HCT116 (cell line): ENCODE measurements at regions not wholly inside any gene's neighbourhood (a gene's known extent, or its start where the extent isn't known, plus 50 kb on each side); places are given as distances from the start of the nearest gene placed in this dataset.

Experiments used
- ATAC-seq: fragments of 200-7000 bp; cut with Tn5 transposase; 2 replicates; pipeline ENCODE4 v1.9.1; 2020; ENCODE audit warnings: mild to moderate bottlenecking, moderate library complexity
- BruUV-seq: library from RNA; stranded (reverse); fragments of 400-500 nt; replicated peaks from 2 replicates; lab custom pipeline; 2021; lab: Mats Ljungman, UMichigan
- CTCF ChIA-PET: fragments of 300-600 bp; sonication (Branson Sonifier 250); formaldehyde crosslinking; loops from one replicate; lab custom pipeline; 2021; ENCODE audit warnings: antibody characterized with exemption; lab: Charles Lee
- POLR2A ChIA-PET: fragments of 300-600, 350-600 bp; sonication (Branson Sonifier 250); formaldehyde crosslinking; loops from one replicate; lab custom pipeline; 2021; ENCODE audit warnings: antibody characterized with exemption; lab: Charles Lee
- RAD21 ChIA-PET, 2 experiments: fragments of 300-600 bp; sonication (Branson Sonifier 250); formaldehyde crosslinking; loops; one replicate each; lab custom pipeline; 2023; ENCODE audit warnings: low total read pairs in 2 of 2; ENCODE audit not compliant: uncharacterized antibody in 2 of 2, unreplicated experiment in 2 of 2, low non-redundant PET in 1 of 2; lab: Charles Lee
- DNase-seq: peaks from one replicate; pipeline ENCODE4 v3.0.0-alpha.2; 2010; ENCODE audit warnings: low read depth, low spot score
- H2AFZ ChIP-seq: fragments of 200-600 bp; shearing (Covaris generic), sonication (generic); 2 replicates; pipeline ENCODE4 v1.6.1; 2017; ENCODE audit warnings: low read depth, mixed run types, mixed read lengths, antibody characterized with exemption, low read length; ENCODE audit not compliant: poor library complexity, severe bottlenecking
- H3K27ac ChIP-seq: 2 replicates; pipeline ENCODE4 v1.5.1; 2012; ENCODE audit warnings: low read depth, low read length
- H3K27me3 ChIP-seq: fragments of 200-600 bp; sonication (generic); 2 replicates; pipeline ENCODE4 v1.6.1; 2016; ENCODE audit warnings: mixed run types, low read length, mixed read lengths; ENCODE audit not compliant: insufficient read depth
- H3K36me3 ChIP-seq, 2 experiments: fragments of 200-500 bp in 1 of 2; fragments of 200-600 bp in 1 of 2; sonication (Bioruptor generic) in 1 of 2; sonication (generic) in 1 of 2; 2 replicates each; pipeline versions ENCODE4 v1.5.1 to v1.6.1; 2014 to 2016; ENCODE audit warnings: low read length in 2 of 2, inconsistent platforms in 1 of 2, mixed read lengths in 1 of 2, mixed run types in 1 of 2; ENCODE audit not compliant: insufficient read depth in 2 of 2, control insufficient read depth in 1 of 2
- H3K4me1 ChIP-seq, 2 experiments: fragments of 200-600 bp in 1 of 2; sonication (generic) in 1 of 2; 2 replicates each; pipeline versions ENCODE4 v1.5.1 to v1.6.1; 2012 to 2017; ENCODE audit warnings: low read length in 2 of 2, inconsistent platforms in 1 of 2, mild to moderate bottlenecking in 1 of 2, mixed read lengths in 1 of 2, mixed run types in 1 of 2, moderate library complexity in 1 of 2; ENCODE audit not compliant: insufficient read depth in 2 of 2, control insufficient read depth in 1 of 2
- H3K4me2 ChIP-seq: fragments of 200-600 bp; sonication (generic); 2 replicates; pipeline ENCODE4 v1.6.1; 2017; ENCODE audit warnings: mixed run types, low read length, mixed read lengths
- H3K4me3 ChIP-seq, 2 experiments: fragments of 200-600 bp in 1 of 2; sonication (generic) in 1 of 2; replicated peaks in 1 of 2; 2 replicates each; pipeline ENCODE4 v1.5.1; 2011 to 2016; ENCODE audit warnings: low read length in 2 of 2, control low read depth in 1 of 2, low read depth in 1 of 2, mild to moderate bottlenecking in 1 of 2, mixed read lengths in 1 of 2, mixed run types in 1 of 2
- H3K79me2 ChIP-seq: fragments of 200-600 bp; sonication (generic); 2 replicates; pipeline ENCODE4 v1.6.1; 2017; ENCODE audit warnings: mild to moderate bottlenecking, mixed run types, low read length, moderate library complexity, mixed read lengths; ENCODE audit not compliant: insufficient read depth
- H3K9ac ChIP-seq: fragments of 200-600 bp; sonication (generic); 2 replicates; pipeline ENCODE4 v1.6.1; 2016; ENCODE audit warnings: low read length, mixed read lengths
- H3K9me2 ChIP-seq: fragments of 200-600 bp; sonication (generic), shearing (Covaris generic); 2 replicates; pipeline ENCODE4 v1.6.1; 2017; ENCODE audit warnings: mixed run types, mild to moderate bottlenecking, moderate library complexity; ENCODE audit not compliant: insufficient read depth
- H3K9me3 ChIP-seq, 2 experiments: fragments of 200-500 bp in 1 of 2; fragments of 200-600 bp in 1 of 2; sonication (Bioruptor generic) in 1 of 2; sonication (generic) in 1 of 2; 2 replicates each; pipeline ENCODE4 v1.6.1; 2014 to 2017; ENCODE audit warnings: low read length in 2 of 2, mixed read lengths in 2 of 2, inconsistent platforms in 1 of 2, low read depth in 1 of 2, mild to moderate bottlenecking in 1 of 2, mixed run types in 1 of 2, moderate library complexity in 1 of 2; ENCODE audit not compliant: control insufficient read depth in 1 of 2, insufficient read depth in 1 of 2
- H4K20me1 ChIP-seq: fragments of 200-600 bp; sonication (generic), shearing (Covaris generic); 2 replicates; pipeline ENCODE4 v1.6.1; 2017; ENCODE audit warnings: mixed run types, mild to moderate bottlenecking, moderate library complexity; ENCODE audit not compliant: insufficient read depth
- CBX3 ChIP-seq: IDR thresholded peaks from 2 replicates; pipeline ENCODE4 v1.6.1; 2012; ENCODE audit warnings: low read depth
- CTCF ChIP-seq, 3 experiments: fragments of 200-600 bp in 1 of 3; sonication (generic) in 1 of 3; IDR thresholded peaks in 2 of 3; conservative IDR thresholded peaks in 1 of 3; 2 replicates each; pipeline ENCODE4 v1.5.1; 2012 to 2017; ENCODE audit warnings: low read depth in 2 of 3, low read length in 2 of 3, antibody characterized with exemption in 1 of 3, borderline replicate concordance in 1 of 3, control low read depth in 1 of 3, mild to moderate bottlenecking in 1 of 3, mixed read lengths in 1 of 3, mixed run types in 1 of 3, moderate library complexity in 1 of 3; ENCODE audit not compliant: insufficient read depth in 1 of 3
- EZH2phosphoT487 ChIP-seq: fragments of 200-600 bp; IDR thresholded peaks from 2 replicates; pipeline ENCODE4 v1.6.1; 2018; ENCODE audit warnings: antibody characterized with exemption, borderline replicate concordance
- FOSL1 ChIP-seq: IDR thresholded peaks from 2 replicates; pipeline ENCODE4 v1.6.1; 2012; ENCODE audit warnings: low read depth
- RAD21 ChIP-seq: IDR thresholded peaks from 2 replicates; pipeline ENCODE4 v1.6.1; 2012; ENCODE audit warnings: low read depth, mild to moderate bottlenecking
- SIN3A ChIP-seq: IDR thresholded peaks from 2 replicates; pipeline ENCODE4 v1.6.1; 2012; ENCODE audit warnings: low read depth
- SP1 ChIP-seq: IDR thresholded peaks from 2 replicates; pipeline ENCODE4 v1.6.1; 2012; ENCODE audit warnings: low read depth
- SRF ChIP-seq: IDR thresholded peaks from 2 replicates; pipeline ENCODE4 v1.6.1; 2012; ENCODE audit warnings: low read depth
- ZBTB33 ChIP-seq: IDR thresholded peaks from 2 replicates; pipeline ENCODE4 v1.6.1; 2011; ENCODE audit warnings: mild to moderate bottlenecking, low read length, moderate library complexity; ENCODE audit not compliant: insufficient replicate concordance; ENCODE audit errors: extremely low read depth
- intact Hi-C: fragments of 100-400 bp; cut with micrococcal nuclease; formaldehyde crosslinking; loops from 2 replicates; pipeline ENCODE4 v1.10.0; 2022
- TF ChIP-seq, protein P1 (sequence below): IDR thresholded peaks from 2 replicates; pipeline ENCODE4 v1.6.1; 2012

DNA sequence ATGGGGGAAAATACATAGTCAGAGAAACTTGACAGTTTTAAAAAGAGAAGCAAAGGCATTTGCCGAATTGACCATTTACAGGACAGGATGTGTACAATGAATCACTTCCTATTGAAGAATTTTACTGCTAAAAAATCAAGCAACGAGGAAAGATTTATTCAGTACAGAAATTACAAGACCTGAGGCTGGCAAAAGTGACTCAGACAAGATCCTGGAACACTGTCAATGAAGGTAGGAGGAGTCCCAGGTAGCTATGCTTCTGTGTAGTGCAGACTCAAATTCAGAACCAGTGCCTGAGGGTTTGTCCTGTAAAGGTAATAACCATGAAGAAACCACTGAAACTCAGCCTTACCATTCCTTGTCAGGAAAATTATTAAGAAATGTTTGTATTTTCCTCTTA lies 120.9 kb downstream of the ZMAT3 start (continued):
- TF ChIP-seq CTCF (IDR thresholded peaks at IDR 0.05 in 2 of 3, conservative IDR thresholded peaks at IDR 0.05 in 1 of 3; ENCODE audit: borderline replicate concordance in 1 of 3, insufficient read depth in 1 of 3, low read depth in 2 of 3, low read length in 2 of 3) (no peak), SP1 (no peak), SIN3A (no peak), RAD21 (no peak), FOSL1 (no peak), EZH2phosphoT487 (no peak), ZBTB33 (no peak)
- TF ChIP-seq, protein P1, sequence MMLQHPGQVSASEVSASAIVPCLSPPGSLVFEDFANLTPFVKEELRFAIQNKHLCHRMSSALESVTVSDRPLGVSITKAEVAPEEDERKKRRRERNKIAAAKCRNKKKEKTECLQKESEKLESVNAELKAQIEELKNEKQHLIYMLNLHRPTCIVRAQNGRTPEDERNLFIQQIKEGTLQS: no peak

- H3K4me1 ChIP-seq: no peaks in the 10 kb centered on the region
- H3K36me3 ChIP-seq: no peaks in the 10 kb centered on the region
- ChIA-PET POLR2A (no interaction called here), CTCF (no interaction called here), RAD21 (no interaction called here)
- DNase-seq (no peak), ATAC-seq (no peak)
- H3K9me2 ChIP-seq: no peaks in the 10 kb centered on the region
- no peak overlapping the region for H3K4me2 ChIP-seq
- no peaks in the 10 kb centered on the region for H3K9me3 ChIP-seq
- no peak for TF ChIP-seq SRF
- TF ChIP-seq CTCF (IDR thresholded peaks at IDR 0.05 in 2 of 3, conservative IDR thresholded peaks at IDR 0.05 in 1 of 3; ENCODE audit: borderline replicate concordance in 1 of 3, insufficient read depth in 1 of 3, low read depth in 2 of 3, low read length in 2 of 3): no peak
- TF ChIP-seq SIN3A: no peak
- TF ChIP-seq CBX3: no peak
- no peak overlapping the region for H3K9ac ChIP-seq
- BruUV-seq: no TSS peak
- intact Hi-C loops: loop anchor here (5.0 kb wide), 1 partner anchor 513 kb away; no protein-coding TSS in a partner anchor
- H4K20me1 ChIP-seq: no peaks in the 10 kb centered on the region
- H3K4me3 ChIP-seq: no peak overlapping the region
- H3K79me2 ChIP-seq: no peaks in the 10 kb centered on the region
- H3K27ac ChIP-seq: no peak overlapping the region
- H2AFZ ChIP-seq: no peak overlapping the region
- H3K27me3 ChIP-seq: no peaks in the 10 kb centered on the region
Observed at GRCh38 chr3:178949896-178950295, 121.7 kb downstream of the ZMAT3 start.
